ENCODE measurements at regions not wholly inside any gene's neighbourhood (a gene's known extent, or its start where the extent isn't known, plus 50 kb on each side); places are given as distances from the start of the nearest gene placed in this dataset.
"Not testable (repeated sequence)": the region's sequence is repeated elsewhere in the genome, so short reads cannot be mapped to it uniquely, and the experiment has no call there.

DNA sequence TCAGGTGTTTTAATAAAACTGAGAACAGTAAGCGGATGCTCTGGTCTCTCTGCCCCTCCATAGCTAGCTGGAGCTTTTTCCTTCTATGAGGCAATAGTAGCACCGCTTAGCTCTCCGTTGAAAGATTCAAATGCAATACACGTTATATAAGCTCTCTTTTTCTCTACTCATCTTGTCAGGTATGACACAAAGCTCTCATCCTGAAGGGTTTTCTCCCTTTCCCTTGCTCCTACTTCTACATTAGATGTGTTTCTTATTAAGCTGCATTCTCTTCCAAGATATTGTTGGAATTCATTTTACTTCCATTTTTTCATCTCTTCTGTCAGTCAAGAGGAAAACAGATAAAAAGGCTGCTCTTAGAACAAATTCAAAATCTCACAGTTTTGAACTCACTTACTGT is 434.6 kb upstream of the DDX18 start:
- 83% methylated on average over 4 of the region's 4 CpGs for WGBS
- H3K4me1 ChIP-seq = no peaks in the 10 kb centered on the region
- DNase-seq (ENCODE audit: low spot score in 2 of 2) = no peak
- H3K4me3 ChIP-seq = no peak overlapping the region
- no peaks in the 10 kb centered on the region for H3K36me3 ChIP-seq
- no peaks in the 10 kb centered on the region for H3K9me3 ChIP-seq
- H3K27me3 ChIP-seq = no peaks in the 10 kb centered on the region
- no peak for TF ChIP-seq POLR2AphosphoS5 (IDR thresholded peaks at IDR 0.05)
- TF ChIP-seq EP300 (IDR thresholded peaks at IDR 0.05) = no peak
- TF ChIP-seq, protein P1, sequence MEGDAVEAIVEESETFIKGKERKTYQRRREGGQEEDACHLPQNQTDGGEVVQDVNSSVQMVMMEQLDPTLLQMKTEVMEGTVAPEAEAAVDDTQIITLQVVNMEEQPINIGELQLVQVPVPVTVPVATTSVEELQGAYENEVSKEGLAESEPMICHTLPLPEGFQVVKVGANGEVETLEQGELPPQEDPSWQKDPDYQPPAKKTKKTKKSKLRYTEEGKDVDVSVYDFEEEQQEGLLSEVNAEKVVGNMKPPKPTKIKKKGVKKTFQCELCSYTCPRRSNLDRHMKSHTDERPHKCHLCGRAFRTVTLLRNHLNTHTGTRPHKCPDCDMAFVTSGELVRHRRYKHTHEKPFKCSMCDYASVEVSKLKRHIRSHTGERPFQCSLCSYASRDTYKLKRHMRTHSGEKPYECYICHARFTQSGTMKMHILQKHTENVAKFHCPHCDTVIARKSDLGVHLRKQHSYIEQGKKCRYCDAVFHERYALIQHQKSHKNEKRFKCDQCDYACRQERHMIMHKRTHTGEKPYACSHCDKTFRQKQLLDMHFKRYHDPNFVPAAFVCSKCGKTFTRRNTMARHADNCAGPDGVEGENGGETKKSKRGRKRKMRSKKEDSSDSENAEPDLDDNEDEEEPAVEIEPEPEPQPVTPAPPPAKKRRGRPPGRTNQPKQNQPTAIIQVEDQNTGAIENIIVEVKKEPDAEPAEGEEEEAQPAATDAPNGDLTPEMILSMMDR (IDR thresholded peaks at IDR 0.05) = no peak
- TF ChIP-seq POLR2A (IDR thresholded peaks at IDR 0.05) = no peak
- no peak overlapping the region for H3K27ac ChIP-seq

DNA sequence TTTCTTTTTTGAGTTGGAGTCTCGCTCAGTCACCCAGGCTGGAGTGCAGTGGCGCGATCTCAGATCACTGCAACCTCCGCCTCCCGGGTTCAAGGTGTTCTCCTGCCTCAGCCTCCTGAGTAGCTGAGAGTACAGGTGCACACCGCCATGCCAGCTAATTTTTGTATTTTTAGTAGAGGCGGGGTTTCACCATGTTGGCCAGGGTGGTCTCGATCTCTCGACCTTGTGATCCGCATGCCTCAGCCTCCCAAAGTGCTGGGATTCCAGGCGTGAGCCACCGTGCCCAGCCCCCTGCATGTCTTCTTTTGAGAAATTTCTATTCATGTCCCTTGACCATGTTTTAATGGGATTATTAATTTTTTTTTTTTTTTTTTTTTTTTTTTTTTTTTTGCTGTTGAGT is 430.5 kb upstream of the DDX18 start:
- not testable (repeated sequence) for H3K4me3 ChIP-seq; H3K9me3 ChIP-seq; DNase-seq (ENCODE audit: low spot score in 2 of 2); H3K4me1 ChIP-seq; H3K36me3 ChIP-seq; H3K27ac ChIP-seq; H3K27me3 ChIP-seq
- WGBS = 93% methylated on average over 12 of the region's 12 CpGs

DNA sequence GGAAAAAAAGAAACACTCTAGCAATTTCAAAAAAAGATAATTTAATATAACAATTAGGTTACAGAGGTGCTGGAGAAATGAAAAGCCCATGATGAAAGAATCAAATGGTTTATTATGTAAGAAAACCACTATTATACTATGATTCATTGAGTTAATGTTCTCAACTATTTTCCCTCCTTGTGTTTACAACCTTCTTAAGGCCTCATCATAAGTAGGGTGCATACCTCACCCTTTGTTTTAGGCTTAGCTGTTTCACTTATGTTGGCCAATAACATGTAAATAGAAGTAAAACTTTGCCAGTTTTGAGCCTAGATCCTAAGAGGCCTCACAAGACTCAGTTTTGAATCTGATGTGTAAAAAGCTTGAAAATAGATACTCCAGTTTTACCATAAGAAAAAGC is 418.3 kb upstream of the DDX18 start:
- Histone ChIP-seq H3K4me3 (no peak overlapping the region), H3K27me3 (no peaks in the 10 kb centered on the region), H3K9me3 (no peaks in the 10 kb centered on the region), H3K27ac (no peak overlapping the region), H3K4me1 (no peaks in the 10 kb centered on the region), H3K36me3 (no peaks in the 10 kb centered on the region)
- TF ChIP-seq POLR2AphosphoS5 (IDR thresholded peaks at IDR 0.05) = no peak
- TF ChIP-seq EP300 (IDR thresholded peaks at IDR 0.05) = no peak
- no peak for TF ChIP-seq POLR2A (IDR thresholded peaks at IDR 0.05)
- TF ChIP-seq, protein P1 (IDR thresholded peaks at IDR 0.05) = no peak
- no peak for DNase-seq (ENCODE audit: low spot score in 2 of 2)

DNA sequence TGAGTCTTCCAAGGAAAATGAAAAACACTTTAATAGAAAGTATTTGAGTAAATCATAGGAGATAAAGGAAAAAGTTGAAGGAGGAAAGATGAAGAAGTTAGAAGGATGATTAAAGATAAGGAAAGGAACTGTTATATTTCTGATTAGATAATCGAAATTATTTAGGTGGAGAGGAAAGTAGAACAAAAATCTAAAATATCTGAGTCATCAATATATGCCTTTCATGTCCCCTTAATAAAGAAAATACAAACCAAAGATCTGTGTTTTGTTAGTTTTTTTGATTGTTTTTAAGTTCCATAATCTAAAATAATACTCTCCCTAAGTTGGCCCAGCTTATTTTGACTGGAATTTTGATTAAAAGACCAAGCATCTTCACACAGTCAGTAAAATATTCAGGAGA is 412.9 kb upstream of the DDX18 start:
- H3K27ac ChIP-seq = no peak overlapping the region
- H3K9me3 ChIP-seq = no peaks in the 10 kb centered on the region
- H3K4me3 ChIP-seq = no peak overlapping the region
- H3K36me3 ChIP-seq = no peaks in the 10 kb centered on the region
- no peak for DNase-seq (ENCODE audit: low spot score in 2 of 2)
- no peaks in the 10 kb centered on the region for H3K27me3 ChIP-seq
- no peaks in the 10 kb centered on the region for H3K4me1 ChIP-seq
- no peak for TF ChIP-seq POLR2AphosphoS5 (IDR thresholded peaks at IDR 0.05)
- no peak for TF ChIP-seq EP300 (IDR thresholded peaks at IDR 0.05)
- 58% methylated on average over 1 of the region's 1 CpG for WGBS

DNA sequence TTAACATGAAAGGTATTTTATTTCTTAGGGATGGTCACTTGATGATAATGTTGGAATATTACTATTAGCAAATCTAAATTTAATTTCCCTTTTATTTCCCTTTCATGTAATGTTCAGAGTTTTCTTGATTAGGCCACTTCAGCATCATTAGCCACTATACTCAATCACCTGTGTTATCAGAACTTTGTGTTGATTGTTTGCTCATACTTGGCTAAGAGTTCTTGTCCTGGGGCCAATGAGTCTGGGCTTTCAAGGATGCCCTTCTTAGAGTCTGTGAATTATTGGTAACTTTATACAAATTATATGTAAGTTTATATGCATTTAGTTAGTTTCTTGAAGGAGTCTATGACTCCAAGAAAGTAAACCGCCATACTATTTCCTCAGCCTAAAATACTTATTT is 408.0 kb upstream of the DDX18 start:
- Histone ChIP-seq H3K4me1 (no peaks in the 10 kb centered on the region), H3K4me3 (no peak overlapping the region), H3K27ac (no peak overlapping the region), H3K36me3 (no peaks in the 10 kb centered on the region), H3K9me3 (no peaks in the 10 kb centered on the region), H3K27me3 (no peaks in the 10 kb centered on the region)
- no peak for DNase-seq (ENCODE audit: low spot score in 2 of 2)
- TF ChIP-seq EP300 (IDR thresholded peaks at IDR 0.05) (no peak), POLR2AphosphoS5 (IDR thresholded peaks at IDR 0.05) (no peak)
- TF ChIP-seq, protein P1 (IDR thresholded peaks at IDR 0.05) = no peak
- WGBS = 94% methylated on average over 1 of the region's 1 CpG

DNA sequence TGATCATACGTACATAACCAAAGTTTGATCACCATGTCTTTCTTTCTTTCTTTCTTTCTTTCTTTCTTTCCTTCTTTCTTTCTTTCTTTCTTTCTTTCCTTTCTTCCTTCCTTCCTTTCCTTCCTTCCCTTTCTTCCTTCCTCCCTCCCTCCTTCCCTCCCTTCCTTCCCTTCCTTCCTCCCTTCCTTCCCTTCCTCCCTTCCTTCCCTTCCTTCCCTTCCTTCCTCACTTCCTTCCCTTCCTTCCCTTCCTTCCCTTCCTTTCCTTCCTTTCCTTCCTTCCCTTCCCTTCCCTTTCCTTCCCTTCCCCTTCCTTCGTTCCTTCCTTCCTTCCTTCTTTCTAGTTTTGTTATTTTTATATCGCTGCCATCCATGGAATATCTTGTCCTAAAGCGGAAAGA is 406.7 kb upstream of the DDX18 start:
- Histone ChIP-seq H3K36me3 (no peaks in the 10 kb centered on the region), H3K4me1 (no peaks in the 10 kb centered on the region), H3K27ac (no peak overlapping the region), H3K4me3 (no peak overlapping the region), H3K9me3 (no peaks in the 10 kb centered on the region), H3K27me3 (no peaks in the 10 kb centered on the region)
- TF ChIP-seq, protein P1 (IDR thresholded peaks at IDR 0.05) = no peak
- no peak for DNase-seq (ENCODE audit: low spot score in 2 of 2)
- 86% methylated on average over 4 of the region's 4 CpGs for WGBS

Data from suprapubic skin (tissue), 4 donors.